CD4-positive, CD25-positive, alpha-beta regulatory T cell (primary cell): ENCODE measurements at regions not wholly inside any gene's neighbourhood (a gene's known extent, or its start where the extent isn't known, plus 50 kb on each side); places are given as distances from the start of the nearest gene placed in this dataset.

Experiments used
- ATAC-seq, 2 donors: fragments of 150-1000 bp; cut with Tn5 transposase; one replicate each; pipeline ENCODE4 v1.10.0; 2021; ENCODE audit warnings: low read depth in 2 of 2, moderate number of reproducible peaks in 2 of 2, moderate library complexity in 1 of 2
- DNase-seq, 3 donors: peaks; one replicate each; pipeline versions ENCODE4 v3.0.0 to v3.0.0-alpha.2; 2012 to 2022; ENCODE audit warnings: mixed read lengths in 1 of 3
- H3K27ac ChIP-seq: one replicate; pipeline ENCODE4 v1.7.0; 2013; ENCODE audit warnings: mild to moderate bottlenecking, low read length; ENCODE audit not compliant: insufficient read depth, poor library complexity, severe bottlenecking
- H3K27me3 ChIP-seq: one replicate; pipeline ENCODE4 v1.7.0; 2013; ENCODE audit warnings: low read length; ENCODE audit not compliant: control insufficient read depth, insufficient read depth
- H3K36me3 ChIP-seq: one replicate; pipeline ENCODE4 v1.7.0; 2013; ENCODE audit warnings: mild to moderate bottlenecking, low read length, moderate library complexity; ENCODE audit not compliant: control insufficient read depth, insufficient read depth
- H3K4me1 ChIP-seq: 2 replicates; pipeline ENCODE4 v1.7.0; 2013; ENCODE audit warnings: mild to moderate bottlenecking, low read length; ENCODE audit not compliant: insufficient read depth, control insufficient read depth, poor library complexity, severe bottlenecking
- H3K4me3 ChIP-seq: one replicate; pipeline ENCODE4 v1.7.0; 2013; ENCODE audit warnings: low read depth, mild to moderate bottlenecking, low read length, moderate library complexity
- H3K9me3 ChIP-seq, 2 experiments: 1 replicate in 1 of 2; 2 replicates in 1 of 2; pipeline ENCODE4 v1.7.0; 2013; ENCODE audit warnings: low read length in 2 of 2, mild to moderate bottlenecking in 1 of 2, moderate library complexity in 1 of 2; ENCODE audit not compliant: control insufficient read depth in 2 of 2
- H3K27ac Mint-ChIP-seq, 3 donors: one replicate each; pipeline ENCODE4 v1.8.0; 2020 to 2022; ENCODE audit warnings: mild to moderate bottlenecking in 3 of 3, mixed read lengths in 3 of 3, moderate library complexity in 2 of 3
- H3K27me3 Mint-ChIP-seq: one replicate; pipeline ENCODE4 v1.8.0; 2022; ENCODE audit warnings: mild to moderate bottlenecking, mixed read lengths
- H3K36me3 Mint-ChIP-seq: one replicate; pipeline ENCODE4 v1.8.0; 2020; ENCODE audit warnings: mixed read lengths
- H3K4me1 Mint-ChIP-seq, 4 donors: one replicate each; pipeline ENCODE4 v1.8.0; 2020 to 2022; ENCODE audit warnings: mixed read lengths in 4 of 4, mild to moderate bottlenecking in 1 of 4
- H3K4me3 Mint-ChIP-seq, 4 donors: one replicate each; pipeline ENCODE4 v1.8.0; 2020 to 2022; ENCODE audit warnings: mild to moderate bottlenecking in 4 of 4, mixed read lengths in 4 of 4, moderate library complexity in 3 of 4
- H3K9me3 Mint-ChIP-seq, 7 donors: one replicate each; pipeline ENCODE4 v1.8.0; 2020 to 2022; ENCODE audit warnings: mixed read lengths in 7 of 7, mild to moderate bottlenecking in 3 of 7, moderate library complexity in 2 of 7

GRCh38 chr4:170776983-170777382 lies 687.2 kb upstream of the AADAT start:
- no peak overlapping the region for H3K27ac ChIP-seq
- Mint-ChIP-seq H3K27ac (no peak overlapping the region), H3K4me3 (no peak overlapping the region), H3K27me3 (no peaks in the 10 kb centered on the region), H3K36me3 (no peaks in the 10 kb centered on the region), H3K9me3 (peaks cover 3 to 18% (median 6%) of the 10 kb centered on the region in 7 donors), H3K4me1 (no peaks in the 10 kb centered on the region)
- no peaks in the 10 kb centered on the region for H3K4me1 ChIP-seq
- peaks cover 0 to 19% of the 10 kb centered on the region in 2 experiments for H3K9me3 ChIP-seq
- DNase-seq (no peak), ATAC-seq (no peak)
- H3K36me3 ChIP-seq = no peaks in the 10 kb centered on the region
- H3K4me3 ChIP-seq = no peak overlapping the region
- no peaks in the 10 kb centered on the region for H3K27me3 ChIP-seq

- DNase-seq (no peak), ATAC-seq (no peak)
- no peaks in the 10 kb centered on the region for H3K36me3 ChIP-seq
- H3K4me1 Mint-ChIP-seq = no peaks in the 10 kb centered on the region
- H3K36me3 Mint-ChIP-seq = no peaks in the 10 kb centered on the region
- H3K9me3 Mint-ChIP-seq = peaks cover 3 to 16% (median 5%) of the 10 kb centered on the region in 7 donors
- no peak overlapping the region for H3K27ac ChIP-seq
- no peaks in the 10 kb centered on the region for H3K27me3 ChIP-seq
- no peaks in the 10 kb centered on the region for H3K27me3 Mint-ChIP-seq
- H3K4me1 ChIP-seq = no peaks in the 10 kb centered on the region
- no peak overlapping the region for H3K27ac Mint-ChIP-seq
- H3K4me3 ChIP-seq = no peak overlapping the region
- no peak overlapping the region for H3K4me3 Mint-ChIP-seq
- H3K9me3 ChIP-seq = peaks cover 0 to 19% of the 10 kb centered on the region in 2 experiments
Measured at GRCh38 chr4:170775851-170776250, 686.1 kb upstream of the AADAT start.

GRCh38 chr4:170773709-170774273 lies 684.0 kb upstream of the AADAT start:
- no peak for DNase-seq
- H3K4me3 ChIP-seq = no peak overlapping the region
- no peaks in the 10 kb centered on the region for H3K27me3 ChIP-seq
- peaks cover 0 to 19% of the 10 kb centered on the region in 2 experiments for H3K9me3 ChIP-seq
- H3K4me1 ChIP-seq = no peaks in the 10 kb centered on the region
- Mint-ChIP-seq H3K27ac (no peak overlapping the region), H3K9me3 (peaks cover 0 to 22% (median 2%) of the 10 kb centered on the region in 7 donors), H3K27me3 (no peaks in the 10 kb centered on the region), H3K4me1 (no peaks in the 10 kb centered on the region), H3K36me3 (no peaks in the 10 kb centered on the region), H3K4me3 (no peak overlapping the region)
- no peak for ATAC-seq
- H3K27ac ChIP-seq = no peak overlapping the region
- H3K36me3 ChIP-seq = no peaks in the 10 kb centered on the region

GRCh38 chr4:170772429-170772828 lies 682.7 kb upstream of the AADAT start:
- no peaks in the 10 kb centered on the region for H3K36me3 Mint-ChIP-seq
- no peak overlapping the region for H3K27ac Mint-ChIP-seq
- H3K27ac ChIP-seq = no peak overlapping the region
- H3K9me3 ChIP-seq = peaks cover 0 to 16% of the 10 kb centered on the region in 2 experiments
- no peaks in the 10 kb centered on the region for H3K27me3 Mint-ChIP-seq
- no peaks in the 10 kb centered on the region for H3K4me1 Mint-ChIP-seq
- no peak for ATAC-seq
- peaks cover 0 to 14% (median 4%) of the 10 kb centered on the region in 7 donors for H3K9me3 Mint-ChIP-seq
- DNase-seq = no peak
- no peaks in the 10 kb centered on the region for H3K36me3 ChIP-seq
- H3K4me3 ChIP-seq = no peak overlapping the region
- no peak overlapping the region for H3K4me3 Mint-ChIP-seq
- no peaks in the 10 kb centered on the region for H3K4me1 ChIP-seq
- no peaks in the 10 kb centered on the region for H3K27me3 ChIP-seq

GRCh38 chr4:170770664-170771063 lies 680.9 kb upstream of the AADAT start:
- Mint-ChIP-seq H3K4me3 (no peak overlapping the region), H3K27me3 (no peaks in the 10 kb centered on the region), H3K27ac (no peak overlapping the region), H3K36me3 (no peaks in the 10 kb centered on the region), H3K4me1 (no peaks in the 10 kb centered on the region), H3K9me3 (peaks cover 0 to 14% (median 4%) of the 10 kb centered on the region in 7 donors)
- no peak for ATAC-seq
- Histone ChIP-seq H3K4me1 (no peaks in the 10 kb centered on the region), H3K27ac (no peak overlapping the region), H3K4me3 (no peak overlapping the region), H3K36me3 (no peaks in the 10 kb centered on the region), H3K27me3 (no peaks in the 10 kb centered on the region), H3K9me3 (no peaks in the 10 kb centered on the region)
- DNase-seq = no peak

- Mint-ChIP-seq H3K4me3 (no peak overlapping the region), H3K27me3 (no peaks in the 10 kb centered on the region), H3K4me1 (no peaks in the 10 kb centered on the region), H3K27ac (no peak overlapping the region), H3K36me3 (no peaks in the 10 kb centered on the region), H3K9me3 (peaks cover 0 to 14% (median 3%) of the 10 kb centered on the region in 7 donors)
- Histone ChIP-seq H3K27ac (no peak overlapping the region), H3K36me3 (no peaks in the 10 kb centered on the region), H3K27me3 (no peaks in the 10 kb centered on the region), H3K9me3 (no peaks in the 10 kb centered on the region), H3K4me3 (no peak overlapping the region), H3K4me1 (no peaks in the 10 kb centered on the region)
- DNase-seq (no peak), ATAC-seq (no peak)
Measured at GRCh38 chr4:170769862-170770261, 680.1 kb upstream of the AADAT start.

GRCh38 chr4:170758988-170759387 lies 669.2 kb upstream of the AADAT start:
- peaks cover 0 to 17% (median 8%) of the 10 kb centered on the region in 7 donors for H3K9me3 Mint-ChIP-seq
- H3K36me3 ChIP-seq = no peaks in the 10 kb centered on the region
- no peaks in the 10 kb centered on the region for H3K4me1 ChIP-seq
- H3K27me3 Mint-ChIP-seq = no peaks in the 10 kb centered on the region
- no peaks in the 10 kb centered on the region for H3K27me3 ChIP-seq
- no peaks in the 10 kb centered on the region for H3K36me3 Mint-ChIP-seq
- H3K27ac Mint-ChIP-seq = no peak overlapping the region
- DNase-seq (no peak), ATAC-seq (no peak)
- no peak overlapping the region for H3K4me3 ChIP-seq
- peaks cover 0 to 5% of the 10 kb centered on the region in 2 experiments for H3K9me3 ChIP-seq
- H3K27ac ChIP-seq = no peak overlapping the region
- no peaks in the 10 kb centered on the region for H3K4me1 Mint-ChIP-seq
- H3K4me3 Mint-ChIP-seq = no peak overlapping the region

DNA sequence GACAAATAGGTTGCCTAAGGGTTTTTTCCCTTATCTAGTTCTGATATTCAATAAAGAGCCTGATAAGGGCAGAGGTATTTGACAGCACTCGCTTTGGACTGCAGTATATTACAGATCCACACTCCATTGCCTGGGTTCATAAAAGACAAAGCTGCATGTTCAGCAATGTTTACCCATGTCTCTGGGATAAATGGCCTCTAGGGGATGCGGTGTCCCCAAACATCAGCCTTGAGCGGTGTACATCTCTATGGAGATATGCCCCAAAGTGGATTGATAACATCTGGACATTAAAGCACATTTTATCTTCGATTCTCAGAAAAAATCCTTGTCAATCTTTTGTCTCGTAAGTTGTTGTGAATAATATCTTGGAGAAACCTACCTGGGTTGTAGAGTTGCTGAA lies 660.8 kb upstream of the AADAT start:
- DNase-seq (no peak), ATAC-seq (no peak)
- no peak overlapping the region for H3K4me3 Mint-ChIP-seq
- H3K4me1 ChIP-seq = no peaks in the 10 kb centered on the region
- H3K27ac ChIP-seq = no peak overlapping the region
- H3K27me3 Mint-ChIP-seq = no peaks in the 10 kb centered on the region
- no peaks in the 10 kb centered on the region for H3K36me3 Mint-ChIP-seq
- no peak overlapping the region for H3K27ac Mint-ChIP-seq
- H3K4me1 Mint-ChIP-seq = no peaks in the 10 kb centered on the region
- H3K9me3 Mint-ChIP-seq = peaks cover 0 to 15% (median 6%) of the 10 kb centered on the region in 7 donors
- H3K9me3 ChIP-seq = no peaks in the 10 kb centered on the region
- H3K27me3 ChIP-seq = no peaks in the 10 kb centered on the region
- H3K4me3 ChIP-seq = no peak overlapping the region
- H3K36me3 ChIP-seq = no peaks in the 10 kb centered on the region
